Astrocyte (in vitro differentiated cells and primary cell): ENCODE measurements at regions not wholly inside any gene's neighbourhood (a gene's known extent, or its start where the extent isn't known, plus 50 kb on each side); places are given as distances from the start of the nearest gene placed in this dataset.

Experiments used
- DNase-seq: peaks from one replicate; pipeline ENCODE4 v3.0.0-alpha.2; 2010; ENCODE audit warnings: low read depth
- FAIRE-seq: peaks from 2 replicates; lab custom pipeline; 2011; peaks lifted over from hg19 to GRCh38; lab: Jason Lieb, UNC
- H2AFZ ChIP-seq: 2 replicates; pipeline ENCODE4 v1.6.0; 2012; ENCODE audit warnings: low read depth, low read length, inconsistent platforms
- H3K27ac ChIP-seq: 2 replicates; pipeline ENCODE4 v1.5.1; 2011; ENCODE audit warnings: low read depth, low read length, inconsistent platforms
- H3K27me3 ChIP-seq: 2 replicates; pipeline ENCODE4 v1.6.0; 2011; ENCODE audit warnings: low read length, inconsistent platforms; ENCODE audit not compliant: insufficient read depth
- H3K36me3 ChIP-seq: 2 replicates; pipeline ENCODE4 v1.5.1; 2011; ENCODE audit warnings: low read length, inconsistent platforms; ENCODE audit not compliant: insufficient read depth
- H3K4me1 ChIP-seq: 2 replicates; pipeline ENCODE4 v1.5.1; 2011; ENCODE audit warnings: low read length, inconsistent platforms; ENCODE audit not compliant: insufficient read depth
- H3K4me2 ChIP-seq: 2 replicates; pipeline ENCODE4 v1.6.0; 2012; ENCODE audit warnings: low read length, inconsistent platforms
- H3K4me3 ChIP-seq: 2 replicates; pipeline ENCODE4 v1.5.1; 2011; ENCODE audit warnings: low read depth, mild to moderate bottlenecking, low read length, inconsistent platforms; ENCODE audit not compliant: insufficient read depth
- H3K79me2 ChIP-seq: 2 replicates; pipeline ENCODE4 v1.6.0; 2012; ENCODE audit warnings: mild to moderate bottlenecking, low read length, inconsistent platforms; ENCODE audit not compliant: insufficient read depth
- H3K9ac ChIP-seq: 2 replicates; pipeline ENCODE4 v1.6.0; 2012; ENCODE audit warnings: mild to moderate bottlenecking, low read length, inconsistent platforms
- H3K9me3 ChIP-seq: 2 replicates; pipeline ENCODE4 v1.5.1; 2012; ENCODE audit warnings: low read depth, mild to moderate bottlenecking, low read length, inconsistent platforms; ENCODE audit not compliant: insufficient read depth
- H4K20me1 ChIP-seq: 2 replicates; pipeline ENCODE4 v1.6.0; 2012; ENCODE audit warnings: low read length, inconsistent platforms; ENCODE audit not compliant: insufficient read depth
- H3K27ac Mint-ChIP-seq: one replicate; pipeline ENCODE4 v1.8.0; 2021; ENCODE audit warnings: mild to moderate bottlenecking, mixed read lengths; ENCODE audit not compliant: unreplicated experiment
- H3K27me3 Mint-ChIP-seq: one replicate; pipeline ENCODE4 v1.8.0; 2021; ENCODE audit warnings: low read depth, mixed read lengths; ENCODE audit not compliant: unreplicated experiment
- H3K36me3 Mint-ChIP-seq: one replicate; pipeline ENCODE4 v1.8.0; 2021; ENCODE audit warnings: low read depth, mixed read lengths; ENCODE audit not compliant: unreplicated experiment
- H3K4me1 Mint-ChIP-seq: one replicate; pipeline ENCODE4 v1.8.0; 2021; ENCODE audit warnings: low read depth, mixed read lengths; ENCODE audit not compliant: unreplicated experiment
- H3K4me3 Mint-ChIP-seq: one replicate; pipeline ENCODE4 v1.8.0; 2021; ENCODE audit warnings: mild to moderate bottlenecking, moderate library complexity, mixed read lengths; ENCODE audit not compliant: unreplicated experiment
- H3K9me3 Mint-ChIP-seq: one replicate; pipeline ENCODE4 v1.8.0; 2021; ENCODE audit warnings: mild to moderate bottlenecking, mixed read lengths; ENCODE audit not compliant: unreplicated experiment
- CTCF ChIP-seq: IDR thresholded peaks from 2 replicates; pipeline ENCODE4 v1.5.1; 2011; ENCODE audit warnings: low read depth, mild to moderate bottlenecking, inconsistent platforms, low read length, moderate library complexity; ENCODE audit not compliant: insufficient read depth
- EZH2 ChIP-seq: IDR thresholded peaks from 2 replicates; pipeline ENCODE4 v1.6.1; 2012; ENCODE audit warnings: mild to moderate bottlenecking, low read length, inconsistent platforms; ENCODE audit not compliant: insufficient read depth

GRCh38 chr10:60535427-60535826 is 145.8 kb upstream of the ANK3 start:
- Histone ChIP-seq H3K4me3 (no peak overlapping the region), H3K79me2 (no peaks in the 10 kb centered on the region), H3K36me3 (no peaks in the 10 kb centered on the region), H3K9ac (no peak overlapping the region), H2AFZ (no peak overlapping the region), H3K27me3 (no peaks in the 10 kb centered on the region), H3K27ac (no peak overlapping the region), H3K4me1 (peaks cover 12% of the 10 kb centered on the region), H3K4me2 (no peak overlapping the region), H3K9me3 (no peaks in the 10 kb centered on the region), H4K20me1 (no peaks in the 10 kb centered on the region)
- peaks cover 2% of the 10 kb centered on the region for H3K9me3 Mint-ChIP-seq
- H3K27me3 Mint-ChIP-seq: no peaks in the 10 kb centered on the region
- TF ChIP-seq EZH2 (no peak), CTCF (no peak)
- FAIRE-seq (no peak), DNase-seq (no peak)
- H3K27ac Mint-ChIP-seq: no peak overlapping the region
- H3K36me3 Mint-ChIP-seq: no peaks in the 10 kb centered on the region
- peaks cover 14% of the 10 kb centered on the region for H3K4me1 Mint-ChIP-seq
- no peak overlapping the region for H3K4me3 Mint-ChIP-seq

GRCh38 chr10:60534761-60535389 is 145.2 kb upstream of the ANK3 start:
- no peak overlapping the region for H3K4me2 ChIP-seq
- H3K27me3 Mint-ChIP-seq: no peaks in the 10 kb centered on the region
- no peaks in the 10 kb centered on the region for H3K79me2 ChIP-seq
- H3K4me1 Mint-ChIP-seq: peaks cover 14% of the 10 kb centered on the region
- H3K9ac ChIP-seq: no peak overlapping the region
- TF ChIP-seq CTCF: no peak
- no peak for TF ChIP-seq EZH2
- no peak overlapping the region for H3K27ac ChIP-seq
- H3K4me3 Mint-ChIP-seq: no peak overlapping the region
- H3K9me3 Mint-ChIP-seq: peaks cover 2% of the 10 kb centered on the region
- H2AFZ ChIP-seq: no peak overlapping the region
- no peak overlapping the region for H3K4me3 ChIP-seq
- H3K27me3 ChIP-seq: no peaks in the 10 kb centered on the region
- H3K36me3 Mint-ChIP-seq: no peaks in the 10 kb centered on the region
- no peak overlapping the region for H3K27ac Mint-ChIP-seq
- DNase-seq (no peak), FAIRE-seq (no peak)
- peaks cover 12% of the 10 kb centered on the region for H3K4me1 ChIP-seq
- H4K20me1 ChIP-seq: no peaks in the 10 kb centered on the region
- no peaks in the 10 kb centered on the region for H3K9me3 ChIP-seq
- no peaks in the 10 kb centered on the region for H3K36me3 ChIP-seq

- Histone ChIP-seq H3K36me3 (no peaks in the 10 kb centered on the region), H3K79me2 (no peaks in the 10 kb centered on the region), H3K27ac (no peak overlapping the region), H3K4me3 (no peak overlapping the region), H2AFZ (no peak overlapping the region), H3K9me3 (no peaks in the 10 kb centered on the region), H3K9ac (no peak overlapping the region), H3K27me3 (no peaks in the 10 kb centered on the region), H3K4me2 (no peak overlapping the region), H3K4me1 (peaks cover 10% of the 10 kb centered on the region), H4K20me1 (no peaks in the 10 kb centered on the region)
- no peak overlapping the region for H3K4me3 Mint-ChIP-seq
- H3K27me3 Mint-ChIP-seq: no peaks in the 10 kb centered on the region
- peaks cover 12% of the 10 kb centered on the region for H3K4me1 Mint-ChIP-seq
- no peak overlapping the region for H3K27ac Mint-ChIP-seq
- DNase-seq (no peak), FAIRE-seq (no peak)
- H3K9me3 Mint-ChIP-seq: no peaks in the 10 kb centered on the region
- H3K36me3 Mint-ChIP-seq: no peaks in the 10 kb centered on the region
- TF ChIP-seq EZH2 (no peak), CTCF (no peak)
Measured at GRCh38 chr10:60532696-60533468, 143.2 kb upstream of the ANK3 start.
